A673 (cell line): ENCODE measurements at regions not wholly inside any gene's neighbourhood (a gene's known extent, or its start where the extent isn't known, plus 50 kb on each side); places are given as distances from the start of the nearest gene placed in this dataset.

Experiments
- BruUV-seq: library from RNA; stranded (reverse); fragments of 400-500 nt; replicated peaks from 2 replicates; lab custom pipeline; 2021; lab: Mats Ljungman, UMichigan
- CTCF ChIA-PET: fragments of 300-600 bp; sonication (Branson Sonifier 250); formaldehyde crosslinking; loops from one replicate; lab custom pipeline; 2022; ENCODE audit warnings: antibody characterized with exemption; lab: Charles Lee
- POLR2A ChIA-PET: fragments of 300-600 bp; sonication (Branson Sonifier 250); formaldehyde crosslinking; loops from one replicate; lab custom pipeline; 2022; ENCODE audit warnings: antibody characterized with exemption; ENCODE audit not compliant: low non-redundant PET; lab: Charles Lee
- DNase-seq: peaks from one replicate; pipeline ENCODE4 v3.0.0-alpha.2; 2015; ENCODE audit warnings: low spot score
- H3K27ac ChIP-seq: fragments of 200-600 bp; sonication (generic); 2 replicates; pipeline ENCODE4 v1.5.1; 2016; ENCODE audit warnings: mixed run types, low read depth, mild to moderate bottlenecking, mixed read lengths, antibody characterized with exemption, low read length; ENCODE audit not compliant: poor library complexity, severe bottlenecking
- H3K27me3 ChIP-seq: fragments of 200-600 bp; sonication (generic); replicated peaks from 2 replicates; pipeline ENCODE4 v1.6.1; 2017; ENCODE audit warnings: mixed run types, low read depth, mild to moderate bottlenecking, mixed read lengths, antibody characterized with exemption, low read length; ENCODE audit not compliant: insufficient read depth, poor library complexity
- H3K36me3 ChIP-seq: fragments of 200-600 bp; sonication (generic); 2 replicates; pipeline ENCODE4 v1.6.1; 2016; ENCODE audit warnings: mixed run types, mild to moderate bottlenecking, mixed read lengths, antibody characterized with exemption, low read length; ENCODE audit not compliant: insufficient read depth, poor library complexity, severe bottlenecking
- H3K4me1 ChIP-seq: fragments of 200-600 bp; sonication (generic); 2 replicates; pipeline ENCODE4 v1.6.1; 2017; ENCODE audit warnings: mixed run types, mild to moderate bottlenecking, mixed read lengths, antibody characterized with exemption, low read length; ENCODE audit not compliant: insufficient read depth, poor library complexity, severe bottlenecking
- H3K4me3 ChIP-seq: fragments of 200-600 bp; sonication (generic); 2 replicates; pipeline ENCODE4 v1.5.1; 2016; ENCODE audit warnings: low read depth, mixed run types, mild to moderate bottlenecking, mixed read lengths, low read length; ENCODE audit not compliant: poor library complexity, severe bottlenecking
- H3K9me3 ChIP-seq: fragments of 200-600 bp; sonication (generic); 2 replicates; pipeline ENCODE4 v1.6.1; 2016; ENCODE audit warnings: mixed run types, low read depth, mild to moderate bottlenecking, mixed read lengths, antibody characterized with exemption, low read length; ENCODE audit not compliant: poor library complexity, severe bottlenecking
- EZH2 ChIP-seq: fragments of 200-600 bp; sonication (generic); IDR thresholded peaks from 2 replicates; pipeline ENCODE4 v1.6.1; 2017; ENCODE audit warnings: borderline replicate concordance, low read depth, mild to moderate bottlenecking, mixed read lengths, antibody characterized with exemption, low read length; ENCODE audit not compliant: poor library complexity, severe bottlenecking
- intact Hi-C: fragments of 100-400 bp; cut with micrococcal nuclease; formaldehyde crosslinking; loops from one replicate; pipeline ENCODE4 v1.10.0; 2022; ENCODE audit not compliant: unreplicated experiment
- TF ChIP-seq, protein P1 (sequence below): fragments of 300-800, 200-600 bp; sonication (generic); conservative IDR thresholded peaks from 2 replicates; pipeline ENCODE4 v1.5.1; 2017; ENCODE audit warnings: low read depth, mild to moderate bottlenecking, antibody characterized with exemption, low read length, moderate library complexity, mixed read lengths

DNA sequence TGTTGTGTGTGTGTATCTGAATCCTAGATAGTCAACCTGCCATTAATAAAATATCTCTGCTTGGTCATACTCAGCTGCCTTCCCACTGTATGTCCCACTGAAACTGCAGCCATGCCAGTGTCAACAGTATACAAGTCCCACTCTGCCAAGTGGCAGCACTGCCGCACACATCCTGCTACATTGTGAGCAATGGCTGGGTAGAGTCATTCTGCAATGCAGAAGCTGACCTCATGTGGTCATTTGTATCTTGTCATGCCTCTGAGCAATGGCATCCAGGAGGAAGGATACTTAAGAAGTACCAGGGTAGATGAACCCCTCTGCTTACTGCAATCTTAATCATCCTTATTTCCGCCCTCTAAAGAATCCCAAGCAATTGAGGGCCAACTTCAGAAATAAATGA is 302.2 kb upstream of the DDX18 start:
- H3K4me1 ChIP-seq = no peaks in the 10 kb centered on the region
- POLR2A ChIA-PET = no interaction called here

DNA sequence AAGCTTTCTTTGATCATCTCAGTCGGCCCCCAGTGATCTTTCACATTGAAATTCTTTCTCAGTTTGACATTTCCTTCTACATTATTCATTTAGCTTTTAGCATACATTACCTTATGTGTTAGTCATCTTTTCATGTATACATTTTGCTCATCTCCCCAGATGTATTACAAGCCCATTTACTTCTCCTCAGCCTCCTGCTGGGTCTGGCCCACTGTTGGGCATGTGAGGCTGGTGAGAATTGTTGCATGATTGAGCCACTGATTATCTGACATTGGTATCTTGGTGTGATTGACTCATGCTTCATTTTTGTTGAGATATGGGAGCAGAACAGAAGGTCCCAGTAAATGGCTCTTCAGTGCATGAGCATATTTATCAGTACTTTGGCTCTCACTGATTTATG is 300.1 kb upstream of the DDX18 start:
- DNase-seq = peak; percentile 75
- POLR2A ChIA-PET = no interaction called here
- H3K9me3 ChIP-seq = no peaks in the 10 kb centered on the region
- no peak overlapping the region for H3K4me3 ChIP-seq
- no peaks in the 10 kb centered on the region for H3K36me3 ChIP-seq
- H3K27me3 ChIP-seq = no peaks in the 10 kb centered on the region
- H3K27ac ChIP-seq = no peak overlapping the region
- TF ChIP-seq, protein P1, sequence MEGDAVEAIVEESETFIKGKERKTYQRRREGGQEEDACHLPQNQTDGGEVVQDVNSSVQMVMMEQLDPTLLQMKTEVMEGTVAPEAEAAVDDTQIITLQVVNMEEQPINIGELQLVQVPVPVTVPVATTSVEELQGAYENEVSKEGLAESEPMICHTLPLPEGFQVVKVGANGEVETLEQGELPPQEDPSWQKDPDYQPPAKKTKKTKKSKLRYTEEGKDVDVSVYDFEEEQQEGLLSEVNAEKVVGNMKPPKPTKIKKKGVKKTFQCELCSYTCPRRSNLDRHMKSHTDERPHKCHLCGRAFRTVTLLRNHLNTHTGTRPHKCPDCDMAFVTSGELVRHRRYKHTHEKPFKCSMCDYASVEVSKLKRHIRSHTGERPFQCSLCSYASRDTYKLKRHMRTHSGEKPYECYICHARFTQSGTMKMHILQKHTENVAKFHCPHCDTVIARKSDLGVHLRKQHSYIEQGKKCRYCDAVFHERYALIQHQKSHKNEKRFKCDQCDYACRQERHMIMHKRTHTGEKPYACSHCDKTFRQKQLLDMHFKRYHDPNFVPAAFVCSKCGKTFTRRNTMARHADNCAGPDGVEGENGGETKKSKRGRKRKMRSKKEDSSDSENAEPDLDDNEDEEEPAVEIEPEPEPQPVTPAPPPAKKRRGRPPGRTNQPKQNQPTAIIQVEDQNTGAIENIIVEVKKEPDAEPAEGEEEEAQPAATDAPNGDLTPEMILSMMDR = no peak
- no peak for TF ChIP-seq EZH2
- H3K4me1 ChIP-seq = no peaks in the 10 kb centered on the region
- CTCF ChIA-PET = no interaction called here
- no TSS peak for BruUV-seq
- intact Hi-C loops = no loop called here

More for the DNA sequence above, 302.2 kb upstream of the DDX18 start:
- Histone ChIP-seq H3K4me3 (no peak overlapping the region), H3K27ac (no peak overlapping the region), H3K9me3 (no peaks in the 10 kb centered on the region), H3K27me3 (no peaks in the 10 kb centered on the region), H3K36me3 (no peaks in the 10 kb centered on the region)
- DNase-seq = no peak
- TF ChIP-seq, protein P1 = no peak
- no peak for TF ChIP-seq EZH2
- CTCF ChIA-PET = no interaction called here
- BruUV-seq = no TSS peak
- intact Hi-C loops = no loop called here

DNA sequence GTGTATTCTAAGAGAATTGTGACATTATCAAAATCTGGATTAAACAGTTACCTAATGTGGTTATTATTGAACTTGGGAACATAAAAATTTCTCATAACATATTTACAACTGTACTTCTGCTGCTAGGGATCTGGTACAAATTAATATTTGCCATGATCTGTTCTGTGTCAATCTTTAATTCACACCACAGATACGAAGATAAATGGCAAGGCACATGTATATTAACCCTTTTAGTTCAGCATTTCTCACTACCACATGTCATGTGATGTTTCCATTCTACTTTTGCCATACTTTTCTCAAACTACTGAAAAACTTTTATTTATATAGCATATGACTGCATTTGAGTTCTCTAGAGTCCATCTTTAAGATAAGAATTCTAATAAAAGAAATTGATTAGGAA is 295.3 kb upstream of the DDX18 start:
- intact Hi-C loops = no loop called here
- Histone ChIP-seq H3K27ac (no peak overlapping the region), H3K27me3 (no peaks in the 10 kb centered on the region), H3K4me3 (no peak overlapping the region), H3K4me1 (no peaks in the 10 kb centered on the region), H3K36me3 (no peaks in the 10 kb centered on the region), H3K9me3 (no peaks in the 10 kb centered on the region)
- CTCF ChIA-PET = no interaction called here
- TF ChIP-seq, protein P1 = no peak
- no peak for TF ChIP-seq EZH2
- no TSS peak for BruUV-seq
- POLR2A ChIA-PET = no interaction called here
- no peak for DNase-seq
